ENCODE measurements at regions not wholly inside any gene's neighbourhood (a gene's known extent, or its start where the extent isn't known, plus 50 kb on each side); places are given as distances from the start of the nearest gene placed in this dataset.
A peak's percentile ranks its signal among the peaks of the same experiment; 100 is the strongest.

- ChIA-PET POLR2A (interaction anchor here (1.1 kb wide), 1 partner anchor 53 kb away, joined by 3 read pairs; no protein-coding TSS in a partner anchor), CTCF (interaction anchor here (0.6 to 2.0 kb wide), 7 partner anchors 53 to 1288 kb away, joined by 3 to 13 read pairs (median 3); no protein-coding TSS in a partner anchor)
- DNase-seq (peak in 7 of 9 donors; percentile 20 to 61 (median 48)), ATAC-seq (peak; percentile 63)
- no peaks in the 10 kb centered on the region for H3K36me3 ChIP-seq (ENCODE audit: control insufficient read depth in 2 of 3, insufficient read depth in 3 of 3, low read length in 3 of 3)
- H3K4me1 ChIP-seq (ENCODE audit: control insufficient read depth in 2 of 2, insufficient read depth in 2 of 2, low read length in 2 of 2) = no peaks in the 10 kb centered on the region
- H3K27ac Mint-ChIP-seq = no peak overlapping the region
- intact Hi-C loops (cut with micrococcal nuclease) = loop anchor here (1.0 to 5.0 kb wide), 7 partner anchors 52 to 1735 kb away; partner anchors contain the start of gene IPO8 (in 1 of the 2)
- no peaks in the 10 kb centered on the region for H3K4me1 Mint-ChIP-seq
- no peaks in the 10 kb centered on the region for H3K27me3 ChIP-seq (ENCODE audit: control insufficient read depth in 2 of 2, insufficient read depth in 2 of 2, low read length in 2 of 2)
- H3K4me3 ChIP-seq (ENCODE audit: low read length) = no peak overlapping the region
- H3K4me3 Mint-ChIP-seq = no peak overlapping the region
- H3K9me3 Mint-ChIP-seq = peaks cover 0 to 11% (median 2%) of the 10 kb centered on the region in 11 donors
- peaks cover 0 to 4% (median 0%) of the 10 kb centered on the region in 5 donors for H3K36me3 Mint-ChIP-seq
- H3K27me3 Mint-ChIP-seq = peaks cover 17 to 29% (median 23%) of the 10 kb centered on the region in 5 donors
- no peak overlapping the region for H3K27ac ChIP-seq (ENCODE audit: low read depth, low read length)
- no peaks in the 10 kb centered on the region for H3K9me3 ChIP-seq (ENCODE audit: control insufficient read depth in 2 of 3, low read length in 3 of 3)
These were observed 52.4 kb upstream of the CAPRIN2 start for GRCh38 chr12:30806989-30807694.

- Mint-ChIP-seq H3K9me3 (peaks cover 0 to 11% (median 2%) of the 10 kb centered on the region in 11 donors), H3K4me3 (no peak overlapping the region), H3K27ac (no peak overlapping the region), H3K4me1 (no peaks in the 10 kb centered on the region), H3K36me3 (peaks cover 0 to 4% (median 0%) of the 10 kb centered on the region in 5 donors), H3K27me3 (peaks cover 6 to 24% (median 18%) of the 10 kb centered on the region in 5 donors)
- H3K27ac ChIP-seq (ENCODE audit: low read depth, low read length) = no peak overlapping the region
- ChIA-PET CTCF (interaction anchor here (0.7 kb wide), 1 partner anchor 96 kb away, joined by 3 read pairs; no protein-coding TSS in a partner anchor), POLR2A (no interaction called here)
- H3K4me1 ChIP-seq (ENCODE audit: control insufficient read depth in 2 of 2, insufficient read depth in 2 of 2, low read length in 2 of 2) = no peaks in the 10 kb centered on the region
- no peaks in the 10 kb centered on the region for H3K9me3 ChIP-seq (ENCODE audit: control insufficient read depth in 2 of 3, low read length in 3 of 3)
- intact Hi-C loops (cut with micrococcal nuclease) = loop anchor here (2.0 to 5.0 kb wide), 3 partner anchors 109 to 1734 kb away; partner anchors contain the start of gene IPO8 (in 1 of the 2)
- no peaks in the 10 kb centered on the region for H3K36me3 ChIP-seq (ENCODE audit: control insufficient read depth in 2 of 3, insufficient read depth in 3 of 3, low read length in 3 of 3)
- no peak for ATAC-seq
- H3K27me3 ChIP-seq (ENCODE audit: control insufficient read depth in 2 of 2, insufficient read depth in 2 of 2, low read length in 2 of 2) = no peaks in the 10 kb centered on the region
- no peak overlapping the region for H3K4me3 ChIP-seq (ENCODE audit: low read length)
- no peak for DNase-seq
These were observed 51.2 kb upstream of the CAPRIN2 start for GRCh38 chr12:30805959-30806358.
